Liver (tissue), 7 donors: ENCODE measurements at regions not wholly inside any gene's neighbourhood (a gene's known extent, or its start where the extent isn't known, plus 50 kb on each side); places are given as distances from the start of the nearest gene placed in this dataset.

Experiments used
- DNase-seq: peaks from one replicate; pipeline ENCODE4 v3.0.0-alpha.2; 2017; ENCODE audit warnings: low spot score
- H3K27ac ChIP-seq, 2 donors: one replicate each; pipeline ENCODE4 v1.7.0; 2013; ENCODE audit warnings: inconsistent platforms in 2 of 2, low read length in 2 of 2, control low read depth in 1 of 2, low read depth in 1 of 2, mild to moderate bottlenecking in 1 of 2
- H3K27me3 ChIP-seq, 4 donors: one replicate each; pipeline versions ENCODE4 v1.6.1 to v1.7.0; 2013; ENCODE audit warnings: low read length in 3 of 4, inconsistent platforms in 1 of 4, mild to moderate bottlenecking in 1 of 4, moderate library complexity in 1 of 4; ENCODE audit not compliant: control insufficient read depth in 4 of 4, insufficient read depth in 4 of 4
- H3K36me3 ChIP-seq, 4 donors: one replicate each; pipeline versions ENCODE4 v1.6.1 to v1.7.0; 2013; ENCODE audit warnings: low read length in 3 of 4, mild to moderate bottlenecking in 3 of 4, low read depth in 1 of 4, moderate library complexity in 1 of 4; ENCODE audit not compliant: control insufficient read depth in 4 of 4, insufficient read depth in 3 of 4
- H3K4me1 ChIP-seq, 4 donors: one replicate each; pipeline versions ENCODE4 v1.6.1 to v1.7.0; 2013; ENCODE audit warnings: low read length in 3 of 4, mild to moderate bottlenecking in 3 of 4, moderate library complexity in 1 of 4; ENCODE audit not compliant: control insufficient read depth in 4 of 4, insufficient read depth in 4 of 4
- H3K4me3 ChIP-seq, 3 donors: one replicate each; pipeline versions ENCODE4 v1.6.1 to v1.7.0; 2013; ENCODE audit warnings: low read length in 3 of 3, control low read depth in 1 of 3, low read depth in 1 of 3, mild to moderate bottlenecking in 1 of 3
- H3K9ac ChIP-seq, 2 donors: one replicate each; pipeline ENCODE4 v1.7.0; 2013; ENCODE audit warnings: low read length in 2 of 2, mild to moderate bottlenecking in 2 of 2, moderate library complexity in 2 of 2, control low read depth in 1 of 2, low read depth in 1 of 2
- H3K9me3 ChIP-seq, 4 donors: one replicate each; pipeline versions ENCODE4 v1.6.1 to v1.7.0; 2013; ENCODE audit warnings: low read length in 3 of 4; ENCODE audit not compliant: control insufficient read depth in 4 of 4
- EGR1 ChIP-seq, 2 donors: IDR thresholded peaks; 2 replicates each; pipeline ENCODE4 v1.6.1; 2016 to 2018; ENCODE audit warnings: antibody characterized with exemption in 2 of 2, low read depth in 2 of 2
- FOXA1 ChIP-seq: IDR thresholded peaks from 2 replicates; pipeline ENCODE4 v1.6.1; 2016; ENCODE audit warnings: antibody characterized with exemption
- FOXA2 ChIP-seq: IDR thresholded peaks from 2 replicates; pipeline ENCODE4 v1.6.1; 2016; ENCODE audit warnings: antibody characterized with exemption
- GABPA ChIP-seq, 2 donors: IDR thresholded peaks in 1 of 2; conservative IDR thresholded peaks in 1 of 2; 2 replicates each; pipeline ENCODE4 v1.6.1; 2016; ENCODE audit warnings: antibody characterized with exemption in 2 of 2, mild to moderate bottlenecking in 1 of 2, moderate library complexity in 1 of 2
- HNF4A ChIP-seq, 2 donors: conservative IDR thresholded peaks; 2 replicates each; pipeline ENCODE4 v1.6.1; 2016; ENCODE audit warnings: antibody characterized with exemption in 2 of 2, mild to moderate bottlenecking in 2 of 2
- HNF4G ChIP-seq: IDR thresholded peaks from 2 replicates; pipeline ENCODE4 v1.6.1; 2016; ENCODE audit warnings: antibody characterized with exemption
- JUND ChIP-seq, 2 donors: IDR thresholded peaks; 2 replicates each; pipeline ENCODE4 v1.6.1; 2016; ENCODE audit warnings: antibody characterized with exemption in 2 of 2
- NR2F2 ChIP-seq: IDR thresholded peaks from 2 replicates; pipeline ENCODE4 v1.6.1; 2016; ENCODE audit warnings: antibody characterized with exemption
- RAD21 ChIP-seq, 2 donors: IDR thresholded peaks; 2 replicates each; pipeline ENCODE4 v1.6.1; 2016; ENCODE audit warnings: antibody characterized with exemption in 2 of 2, mild to moderate bottlenecking in 2 of 2
- SP1 ChIP-seq: IDR thresholded peaks from 2 replicates; pipeline ENCODE4 v1.6.1; 2018; ENCODE audit warnings: antibody characterized with exemption, mild to moderate bottlenecking
- TAF1 ChIP-seq: conservative IDR thresholded peaks from 2 replicates; pipeline ENCODE4 v1.6.1; 2016; ENCODE audit warnings: antibody characterized with exemption, mild to moderate bottlenecking
- YY1 ChIP-seq: IDR thresholded peaks from 2 replicates; pipeline ENCODE4 v1.6.1; 2016; ENCODE audit warnings: antibody characterized with exemption, mild to moderate bottlenecking
- WGBS: extraction: QIAGEN DNeasy Blood & Tissue Kit; methylation state at CpG from one replicate; pipeline ENCODE4 v1.1.7; 2013; 5-methylcytosine and 5-hydroxymethylcytosine counted together
- TF ChIP-seq, protein P1 (sequence below): IDR thresholded peaks from 2 replicates; pipeline ENCODE4 v1.6.1; 2016; ENCODE audit warnings: antibody characterized with exemption
- TF ChIP-seq, protein P2 (sequence below): IDR thresholded peaks from 2 replicates; pipeline ENCODE4 v1.6.1; 2016; ENCODE audit warnings: antibody characterized with exemption
- TF ChIP-seq, protein P3 (sequence below): IDR thresholded peaks from 2 replicates; pipeline ENCODE4 v1.6.1; 2016; ENCODE audit warnings: antibody characterized with exemption
- TF ChIP-seq, protein P4 (sequence below): IDR thresholded peaks from 2 replicates; pipeline ENCODE4 v1.6.1; 2016; ENCODE audit warnings: antibody characterized with exemption, mild to moderate bottlenecking
- donor health status: healthy.
- donor health status: healthy.
- donor health status: healthy.
- donor health status: healthy.

DNA sequence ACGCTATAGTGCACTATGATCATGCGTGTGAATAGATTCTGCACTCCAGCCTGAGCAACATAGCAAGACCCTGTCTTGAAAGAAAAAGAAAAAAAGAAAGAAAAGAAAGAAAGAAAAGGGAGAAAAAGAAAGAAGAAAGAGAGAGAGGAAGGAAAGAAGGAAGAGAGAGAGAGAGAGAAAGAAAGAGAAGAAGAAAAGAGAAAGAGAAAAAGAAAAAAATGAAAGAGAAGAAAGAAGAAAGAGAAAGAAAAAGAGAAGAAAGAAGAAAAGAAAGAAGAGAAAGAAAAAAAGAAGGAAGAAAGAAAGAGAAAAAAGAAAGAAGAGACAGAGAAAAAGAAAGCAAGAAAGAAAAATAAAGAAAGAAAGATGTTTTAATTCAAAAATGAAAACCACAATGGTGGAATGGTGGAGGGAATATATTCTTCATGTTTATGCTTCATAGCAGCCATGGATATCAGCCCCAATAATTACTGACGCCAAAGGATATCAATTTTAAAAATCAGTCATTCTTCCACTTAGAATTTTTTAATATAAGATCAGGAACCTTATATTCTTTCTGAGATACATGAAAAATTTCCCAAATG lies 168.7 kb upstream of the TBCA start:
- 95% methylated on average over 3 of the region's 3 CpGs for WGBS

DNA sequence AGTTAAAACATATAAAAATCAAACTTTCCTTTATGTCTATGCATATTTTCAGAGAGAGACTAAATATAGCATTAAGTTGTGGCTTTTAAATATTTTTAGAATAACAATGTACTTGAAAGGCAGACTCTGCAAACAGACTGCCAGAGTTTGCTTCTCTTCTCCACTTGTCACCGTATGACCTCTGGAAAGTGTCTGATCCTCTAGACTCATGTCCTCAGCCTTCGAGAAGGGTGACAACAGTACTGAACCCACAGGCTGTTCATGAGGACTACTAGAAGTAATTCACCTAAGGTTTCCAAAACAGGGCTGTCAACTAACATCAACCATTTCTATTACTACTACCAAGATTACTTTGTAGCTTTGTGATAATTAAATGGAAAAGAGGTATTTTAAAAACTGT lies 167.7 kb upstream of the TBCA start:
- no peak overlapping the region for H3K4me3 ChIP-seq
- H3K27ac ChIP-seq, result no peak overlapping the region
- TF ChIP-seq GABPA (IDR thresholded peaks at IDR 0.05 in 1 of 2, conservative IDR thresholded peaks at IDR 0.05 in 1 of 2), result no peak
- TF ChIP-seq TAF1, result no peak
- TF ChIP-seq, protein P1, sequence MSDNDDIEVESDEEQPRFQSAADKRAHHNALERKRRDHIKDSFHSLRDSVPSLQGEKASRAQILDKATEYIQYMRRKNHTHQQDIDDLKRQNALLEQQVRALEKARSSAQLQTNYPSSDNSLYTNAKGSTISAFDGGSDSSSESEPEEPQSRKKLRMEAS, result no peak
- TF ChIP-seq FOXA2, result no peak
- no peak for DNase-seq
- no peaks in the 10 kb centered on the region for H3K4me1 ChIP-seq
- no peaks in the 10 kb centered on the region for H3K9me3 ChIP-seq
- H3K27me3 ChIP-seq, result no peaks in the 10 kb centered on the region
- no peaks in the 10 kb centered on the region for H3K36me3 ChIP-seq
- no peak overlapping the region for H3K9ac ChIP-seq
- WGBS, result 74% methylated on average over 2 of the region's 2 CpGs

More for the DNA sequence above, 168.7 kb upstream of the TBCA start:
- no peak for TF ChIP-seq EGR1 (IDR thresholded peaks at IDR 0.05; ENCODE audit: low read depth in 2 of 2)
- no peak for TF ChIP-seq JUND (IDR thresholded peaks at IDR 0.05)
- TF ChIP-seq, protein P2, sequence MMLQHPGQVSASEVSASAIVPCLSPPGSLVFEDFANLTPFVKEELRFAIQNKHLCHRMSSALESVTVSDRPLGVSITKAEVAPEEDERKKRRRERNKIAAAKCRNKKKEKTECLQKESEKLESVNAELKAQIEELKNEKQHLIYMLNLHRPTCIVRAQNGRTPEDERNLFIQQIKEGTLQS, result no peak
- TF ChIP-seq, protein P3, sequence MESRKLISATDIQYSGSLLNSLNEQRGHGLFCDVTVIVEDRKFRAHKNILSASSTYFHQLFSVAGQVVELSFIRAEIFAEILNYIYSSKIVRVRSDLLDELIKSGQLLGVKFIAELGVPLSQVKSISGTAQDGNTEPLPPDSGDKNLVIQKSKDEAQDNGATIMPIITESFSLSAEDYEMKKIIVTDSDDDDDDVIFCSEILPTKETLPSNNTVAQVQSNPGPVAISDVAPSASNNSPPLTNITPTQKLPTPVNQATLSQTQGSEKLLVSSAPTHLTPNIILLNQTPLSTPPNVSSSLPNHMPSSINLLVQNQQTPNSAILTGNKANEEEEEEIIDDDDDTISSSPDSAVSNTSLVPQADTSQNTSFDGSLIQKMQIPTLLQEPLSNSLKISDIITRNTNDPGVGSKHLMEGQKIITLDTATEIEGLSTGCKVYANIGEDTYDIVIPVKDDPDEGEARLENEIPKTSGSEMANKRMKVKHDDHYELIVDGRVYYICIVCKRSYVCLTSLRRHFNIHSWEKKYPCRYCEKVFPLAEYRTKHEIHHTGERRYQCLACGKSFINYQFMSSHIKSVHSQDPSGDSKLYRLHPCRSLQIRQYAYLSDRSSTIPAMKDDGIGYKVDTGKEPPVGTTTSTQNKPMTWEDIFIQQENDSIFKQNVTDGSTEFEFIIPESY, result no peak
- no peak for TF ChIP-seq TAF1
- H3K36me3 ChIP-seq, result no peaks in the 10 kb centered on the region
- no peak for DNase-seq
- H3K4me1 ChIP-seq, result no peaks in the 10 kb centered on the region
- H3K27ac ChIP-seq, result no peak overlapping the region
- H3K4me3 ChIP-seq, result no peak overlapping the region
- no peaks in the 10 kb centered on the region for H3K9me3 ChIP-seq
- H3K9ac ChIP-seq, result no peak overlapping the region
- H3K27me3 ChIP-seq, result no peaks in the 10 kb centered on the region

DNA sequence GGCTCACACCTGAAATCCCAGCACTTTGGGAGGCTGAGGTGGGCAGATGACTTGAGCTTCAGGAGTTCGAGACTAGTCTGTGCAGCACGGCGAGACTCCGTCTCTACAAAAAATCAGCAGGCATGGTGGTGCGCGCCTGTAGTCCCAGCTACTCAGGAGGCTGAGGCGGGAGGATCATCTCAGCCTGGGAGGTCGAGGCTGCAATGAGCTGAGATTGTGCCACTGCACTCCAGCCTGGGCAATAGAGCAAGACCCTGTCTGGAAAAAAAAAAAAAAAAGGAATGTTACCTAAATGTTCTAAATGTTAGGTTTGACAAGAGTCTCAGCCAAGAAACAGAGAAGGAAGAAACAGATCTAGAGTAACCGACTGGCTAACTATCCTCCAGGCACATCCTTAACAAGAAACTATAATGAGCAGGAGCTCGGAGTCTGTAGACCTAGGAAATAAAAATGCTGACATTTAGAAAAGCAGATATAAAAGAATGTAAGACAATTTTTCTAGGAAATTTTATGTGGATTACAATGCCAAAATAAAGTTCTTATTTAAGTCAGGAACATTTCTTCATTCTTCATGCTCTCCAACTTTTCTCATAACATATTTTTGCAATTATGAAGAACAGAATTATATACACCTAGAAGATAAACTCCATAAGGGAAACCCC lies 166.6 kb upstream of the TBCA start:
- H3K27ac ChIP-seq, result no peak overlapping the region
- H3K9me3 ChIP-seq, result no peaks in the 10 kb centered on the region
- H3K4me3 ChIP-seq, result no peak overlapping the region
- no peak overlapping the region for H3K9ac ChIP-seq
- 87% methylated on average over 10 of the region's 10 CpGs for WGBS
- H3K4me1 ChIP-seq, result no peaks in the 10 kb centered on the region
- no peak for DNase-seq
- H3K36me3 ChIP-seq, result no peaks in the 10 kb centered on the region
- no peaks in the 10 kb centered on the region for H3K27me3 ChIP-seq
- TF ChIP-seq FOXA1 (no peak), HNF4G (no peak), JUND (IDR thresholded peaks at IDR 0.05) (no peak), GABPA (IDR thresholded peaks at IDR 0.05 in 1 of 2, conservative IDR thresholded peaks at IDR 0.05 in 1 of 2) (no peak), NR2F2 (no peak), YY1 (no peak), TAF1 (no peak), SP1 (no peak), HNF4A (conservative IDR thresholded peaks at IDR 0.05) (no peak), RAD21 (IDR thresholded peaks at IDR 0.05) (no peak), FOXA2 (no peak)
- TF ChIP-seq, protein P2, result no peak
- TF ChIP-seq, protein P1, result no peak
- TF ChIP-seq, protein P3, result no peak
- TF ChIP-seq, protein P4, sequence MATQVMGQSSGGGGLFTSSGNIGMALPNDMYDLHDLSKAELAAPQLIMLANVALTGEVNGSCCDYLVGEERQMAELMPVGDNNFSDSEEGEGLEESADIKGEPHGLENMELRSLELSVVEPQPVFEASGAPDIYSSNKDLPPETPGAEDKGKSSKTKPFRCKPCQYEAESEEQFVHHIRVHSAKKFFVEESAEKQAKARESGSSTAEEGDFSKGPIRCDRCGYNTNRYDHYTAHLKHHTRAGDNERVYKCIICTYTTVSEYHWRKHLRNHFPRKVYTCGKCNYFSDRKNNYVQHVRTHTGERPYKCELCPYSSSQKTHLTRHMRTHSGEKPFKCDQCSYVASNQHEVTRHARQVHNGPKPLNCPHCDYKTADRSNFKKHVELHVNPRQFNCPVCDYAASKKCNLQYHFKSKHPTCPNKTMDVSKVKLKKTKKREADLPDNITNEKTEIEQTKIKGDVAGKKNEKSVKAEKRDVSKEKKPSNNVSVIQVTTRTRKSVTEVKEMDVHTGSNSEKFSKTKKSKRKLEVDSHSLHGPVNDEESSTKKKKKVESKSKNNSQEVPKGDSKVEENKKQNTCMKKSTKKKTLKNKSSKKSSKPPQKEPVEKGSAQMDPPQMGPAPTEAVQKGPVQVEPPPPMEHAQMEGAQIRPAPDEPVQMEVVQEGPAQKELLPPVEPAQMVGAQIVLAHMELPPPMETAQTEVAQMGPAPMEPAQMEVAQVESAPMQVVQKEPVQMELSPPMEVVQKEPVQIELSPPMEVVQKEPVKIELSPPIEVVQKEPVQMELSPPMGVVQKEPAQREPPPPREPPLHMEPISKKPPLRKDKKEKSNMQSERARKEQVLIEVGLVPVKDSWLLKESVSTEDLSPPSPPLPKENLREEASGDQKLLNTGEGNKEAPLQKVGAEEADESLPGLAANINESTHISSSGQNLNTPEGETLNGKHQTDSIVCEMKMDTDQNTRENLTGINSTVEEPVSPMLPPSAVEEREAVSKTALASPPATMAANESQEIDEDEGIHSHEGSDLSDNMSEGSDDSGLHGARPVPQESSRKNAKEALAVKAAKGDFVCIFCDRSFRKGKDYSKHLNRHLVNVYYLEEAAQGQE, result no peak
